A673 (cell line): ENCODE measurements at regions not wholly inside any gene's neighbourhood (a gene's known extent, or its start where the extent isn't known, plus 50 kb on each side); places are given as distances from the start of the nearest gene placed in this dataset.

Source experiments
- EZH2 ChIP-seq: fragments of 200-600 bp; sonication (generic); IDR thresholded peaks from 2 replicates; pipeline ENCODE4 v1.6.1; 2017; ENCODE audit warnings: borderline replicate concordance, low read depth, mild to moderate bottlenecking, mixed read lengths, antibody characterized with exemption, low read length; ENCODE audit not compliant: poor library complexity, severe bottlenecking
- TF ChIP-seq, protein P1 (sequence below): fragments of 300-800, 200-600 bp; sonication (generic); conservative IDR thresholded peaks from 2 replicates; pipeline ENCODE4 v1.5.1; 2017; ENCODE audit warnings: low read depth, mild to moderate bottlenecking, antibody characterized with exemption, low read length, moderate library complexity, mixed read lengths

DNA sequence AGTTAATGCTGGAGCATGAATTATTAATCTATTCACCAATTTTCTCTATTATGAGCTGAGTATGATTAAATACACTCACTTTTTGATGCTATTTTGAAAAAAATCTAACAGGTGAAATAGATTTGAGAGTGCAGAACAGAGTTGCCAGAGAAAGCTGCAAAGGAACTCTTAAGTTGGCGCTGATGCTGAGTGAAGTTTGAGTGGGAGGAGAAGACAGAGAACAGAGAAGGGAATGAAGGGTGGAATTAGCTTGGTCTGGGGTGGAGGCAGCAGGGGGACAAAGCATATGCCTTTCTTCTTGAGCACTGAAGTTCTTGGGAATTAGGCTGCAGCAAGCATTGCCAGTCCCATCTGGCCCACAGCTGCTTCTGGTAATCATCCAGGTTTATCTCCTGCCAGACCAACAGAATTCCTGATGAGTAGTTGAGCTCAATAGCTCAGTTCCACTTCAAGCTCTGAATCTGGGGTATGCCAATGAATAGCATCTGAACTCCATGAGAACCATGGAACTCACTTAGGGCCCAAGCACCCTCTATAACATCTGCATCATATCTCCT lies 290.1 kb downstream of the HINT1 start:
- TF ChIP-seq, protein P1, sequence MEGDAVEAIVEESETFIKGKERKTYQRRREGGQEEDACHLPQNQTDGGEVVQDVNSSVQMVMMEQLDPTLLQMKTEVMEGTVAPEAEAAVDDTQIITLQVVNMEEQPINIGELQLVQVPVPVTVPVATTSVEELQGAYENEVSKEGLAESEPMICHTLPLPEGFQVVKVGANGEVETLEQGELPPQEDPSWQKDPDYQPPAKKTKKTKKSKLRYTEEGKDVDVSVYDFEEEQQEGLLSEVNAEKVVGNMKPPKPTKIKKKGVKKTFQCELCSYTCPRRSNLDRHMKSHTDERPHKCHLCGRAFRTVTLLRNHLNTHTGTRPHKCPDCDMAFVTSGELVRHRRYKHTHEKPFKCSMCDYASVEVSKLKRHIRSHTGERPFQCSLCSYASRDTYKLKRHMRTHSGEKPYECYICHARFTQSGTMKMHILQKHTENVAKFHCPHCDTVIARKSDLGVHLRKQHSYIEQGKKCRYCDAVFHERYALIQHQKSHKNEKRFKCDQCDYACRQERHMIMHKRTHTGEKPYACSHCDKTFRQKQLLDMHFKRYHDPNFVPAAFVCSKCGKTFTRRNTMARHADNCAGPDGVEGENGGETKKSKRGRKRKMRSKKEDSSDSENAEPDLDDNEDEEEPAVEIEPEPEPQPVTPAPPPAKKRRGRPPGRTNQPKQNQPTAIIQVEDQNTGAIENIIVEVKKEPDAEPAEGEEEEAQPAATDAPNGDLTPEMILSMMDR = no peak
- no peak for TF ChIP-seq EZH2
